NCI-H2227 (cell line): ENCODE measurements at regions not wholly inside any gene's neighbourhood (a gene's known extent, or its start where the extent isn't known, plus 50 kb on each side); places are given as distances from the start of the nearest gene placed in this dataset.

Experiments used
- DNase-seq: peaks from one replicate; lab custom pipeline; 2025; ENCODE audit not compliant: unreplicated experiment; lab: John Stamatoyannopoulos, UW

DNA sequence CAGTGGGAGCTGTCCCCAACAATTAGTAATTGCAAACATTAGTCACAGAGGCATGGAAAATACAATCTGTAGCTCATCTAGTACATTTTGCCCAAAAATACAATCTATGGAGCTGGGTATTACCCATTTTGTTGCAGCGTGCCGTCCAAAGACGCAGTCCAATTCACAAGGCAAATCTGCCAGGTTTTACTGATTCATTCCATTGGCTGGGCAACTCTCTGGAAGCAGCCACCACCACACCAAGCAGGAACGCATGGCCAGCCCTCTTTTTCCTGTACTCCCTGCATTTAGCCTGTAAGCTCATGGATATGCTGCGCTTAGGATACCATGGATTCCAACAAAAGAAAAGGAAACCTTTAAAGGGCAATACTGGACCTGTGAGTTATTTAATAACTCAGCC, 60.5 kb upstream of the ARRDC4 start:
- no peak for DNase-seq

DNA sequence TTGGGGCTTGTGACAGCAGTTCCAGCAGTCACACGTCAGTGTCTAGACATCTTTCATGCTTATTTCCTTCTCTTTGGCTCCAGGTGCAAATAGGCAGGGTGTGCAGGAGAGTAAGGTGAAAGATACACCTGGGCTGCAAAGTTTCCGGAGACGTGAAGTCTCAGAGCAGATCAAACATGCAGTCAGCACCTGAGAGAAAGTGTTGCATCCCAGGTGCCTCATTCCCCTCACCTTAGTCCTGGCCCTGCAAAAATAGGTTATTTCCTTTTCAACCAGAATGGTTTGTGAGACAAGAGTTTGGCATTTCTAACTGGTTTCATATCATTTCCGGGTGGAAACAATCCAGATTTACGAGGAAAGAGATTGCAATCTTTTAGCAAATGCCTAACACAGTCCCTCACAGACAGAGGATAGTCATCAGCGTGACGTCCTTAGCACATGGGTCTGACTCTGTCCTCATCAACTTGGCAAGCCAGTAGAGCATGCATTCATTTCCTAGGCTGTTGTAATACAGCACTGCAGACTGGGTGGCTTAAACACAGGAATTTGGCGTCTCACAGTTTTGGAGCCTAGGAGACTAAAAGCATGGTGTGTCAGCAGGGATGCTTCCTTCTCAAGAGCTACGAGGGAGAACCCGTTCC, 58.2 kb upstream of the ARRDC4 start:
- DNase-seq: no peak

DNA sequence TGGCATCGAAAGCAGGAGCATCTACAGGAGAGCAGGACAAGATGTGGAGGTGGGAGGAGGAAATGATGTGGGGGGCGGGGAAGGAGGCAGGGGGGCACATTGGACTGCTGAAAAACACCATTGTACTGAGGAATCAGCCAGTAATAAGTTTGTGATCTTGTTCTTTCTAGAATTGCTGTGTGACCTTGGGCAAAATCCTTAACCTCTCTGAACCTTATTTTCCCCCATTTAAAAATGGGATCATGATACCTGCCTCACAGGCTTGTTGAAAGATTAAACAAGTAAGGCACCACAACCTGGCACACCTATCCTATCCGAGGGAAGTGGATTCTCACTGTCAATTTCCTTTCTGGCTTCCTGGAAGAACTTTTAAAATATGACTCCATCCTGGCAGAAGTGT, 56.9 kb upstream of the ARRDC4 start:
- no peak for DNase-seq

DNA sequence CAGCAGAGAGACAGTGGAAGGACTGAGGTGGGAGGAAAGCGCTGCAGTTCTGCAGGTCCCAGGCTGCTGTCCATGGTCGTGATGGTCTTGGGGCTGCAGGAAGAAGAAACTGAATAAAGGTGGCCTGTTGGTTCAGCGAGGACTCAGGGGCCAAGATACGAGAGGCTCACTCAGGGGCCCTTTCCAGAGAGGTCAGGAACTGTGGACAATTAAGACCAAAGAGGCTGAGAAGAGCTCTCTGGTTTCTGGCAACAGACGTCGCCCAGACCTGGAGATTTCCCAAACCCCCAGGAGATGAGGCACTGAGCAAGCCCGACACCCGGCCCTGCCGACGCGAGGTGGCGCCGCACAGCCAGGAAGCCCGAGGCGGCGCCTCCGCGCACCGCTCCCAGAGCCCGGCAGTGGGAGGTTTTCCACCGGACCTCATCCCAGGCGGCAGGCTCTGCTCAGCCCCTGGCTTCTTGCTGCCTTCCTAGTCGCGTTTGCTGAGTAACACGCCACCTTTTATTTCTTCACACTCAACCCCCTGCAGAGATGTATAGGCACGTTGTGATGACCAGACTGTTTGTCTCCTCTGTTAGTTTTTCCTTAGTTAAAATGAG, 56.4 kb upstream of the ARRDC4 start:
- DNase-seq: peak; percentile 76

GRCh38 chr15:97909291-97909891, 51.1 kb upstream of the ARRDC4 start:
- DNase-seq: peak; percentile 66
